Neutrophil (primary cell): ENCODE measurements at regions not wholly inside any gene's neighbourhood (a gene's known extent, or its start where the extent isn't known, plus 50 kb on each side); places are given as distances from the start of the nearest gene placed in this dataset.
"Not testable (repeated sequence)": the region's sequence is repeated elsewhere in the genome, so short reads cannot be mapped to it uniquely, and the experiment has no call there.

Source experiments
- H3K27ac ChIP-seq: fragments of 200-600 bp; sonication (generic); 2 replicates; pipeline ENCODE4 v1.5.1; 2016; ENCODE audit warnings: mild to moderate bottlenecking, moderate library complexity
- H3K27me3 ChIP-seq: fragments of 200-600 bp; sonication (generic); 2 replicates; pipeline ENCODE4 v1.6.0; 2016; ENCODE audit warnings: mild to moderate bottlenecking
- H3K36me3 ChIP-seq: fragments of 200-600 bp; sonication (generic); 2 replicates; pipeline ENCODE4 v1.5.1; 2017
- H3K4me1 ChIP-seq, 2 experiments: fragments of 200-600 bp in 1 of 2; sonication (generic) in 1 of 2; 1 replicate in 1 of 2; 2 replicates in 1 of 2; pipeline versions ENCODE4 v1.5.1 to v1.6.1; 2013 to 2016; ENCODE audit warnings: low read depth in 1 of 2, low read length in 1 of 2, mild to moderate bottlenecking in 1 of 2, moderate library complexity in 1 of 2; ENCODE audit not compliant: control insufficient read depth in 1 of 2, insufficient read depth in 1 of 2
- H3K4me3 ChIP-seq, 2 experiments: fragments of 200-600 bp in 1 of 2; sonication (generic) in 1 of 2; 1 replicate in 1 of 2; 2 replicates in 1 of 2; pipeline ENCODE4 v1.5.1; 2013 to 2016; ENCODE audit warnings: low read depth in 1 of 2, low read length in 1 of 2, mild to moderate bottlenecking in 1 of 2, moderate library complexity in 1 of 2
- H3K9me3 ChIP-seq: fragments of 200-600 bp; sonication (generic); 2 replicates; pipeline ENCODE4 v1.5.1; 2016
- TF ChIP-seq, protein P1 (sequence below): fragments of 200-600 bp; sonication (generic); IDR thresholded peaks from 2 replicates; pipeline ENCODE4 v1.5.1; 2016; ENCODE audit warnings: antibody characterized with exemption

DNA sequence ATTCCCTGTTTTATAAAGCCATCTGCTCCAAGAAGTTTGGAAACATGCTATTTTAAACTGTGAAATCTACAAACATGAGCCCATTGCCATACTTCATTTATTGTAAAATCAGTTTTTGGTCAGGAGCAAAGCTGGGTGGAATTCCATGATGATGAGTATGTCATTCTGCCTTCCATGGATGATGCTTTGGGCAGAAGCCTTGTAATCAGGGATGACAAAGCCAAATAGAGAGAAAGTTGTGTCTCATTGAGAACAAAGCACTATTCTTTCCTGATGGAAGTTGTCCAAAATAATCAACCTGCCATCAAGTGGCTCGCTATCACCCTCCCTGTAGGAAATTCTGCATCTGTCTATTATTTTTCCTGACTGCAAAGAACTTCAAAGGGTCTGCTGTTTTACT is 313.0 kb upstream of the DEFB112 start:
- TF ChIP-seq, protein P1, sequence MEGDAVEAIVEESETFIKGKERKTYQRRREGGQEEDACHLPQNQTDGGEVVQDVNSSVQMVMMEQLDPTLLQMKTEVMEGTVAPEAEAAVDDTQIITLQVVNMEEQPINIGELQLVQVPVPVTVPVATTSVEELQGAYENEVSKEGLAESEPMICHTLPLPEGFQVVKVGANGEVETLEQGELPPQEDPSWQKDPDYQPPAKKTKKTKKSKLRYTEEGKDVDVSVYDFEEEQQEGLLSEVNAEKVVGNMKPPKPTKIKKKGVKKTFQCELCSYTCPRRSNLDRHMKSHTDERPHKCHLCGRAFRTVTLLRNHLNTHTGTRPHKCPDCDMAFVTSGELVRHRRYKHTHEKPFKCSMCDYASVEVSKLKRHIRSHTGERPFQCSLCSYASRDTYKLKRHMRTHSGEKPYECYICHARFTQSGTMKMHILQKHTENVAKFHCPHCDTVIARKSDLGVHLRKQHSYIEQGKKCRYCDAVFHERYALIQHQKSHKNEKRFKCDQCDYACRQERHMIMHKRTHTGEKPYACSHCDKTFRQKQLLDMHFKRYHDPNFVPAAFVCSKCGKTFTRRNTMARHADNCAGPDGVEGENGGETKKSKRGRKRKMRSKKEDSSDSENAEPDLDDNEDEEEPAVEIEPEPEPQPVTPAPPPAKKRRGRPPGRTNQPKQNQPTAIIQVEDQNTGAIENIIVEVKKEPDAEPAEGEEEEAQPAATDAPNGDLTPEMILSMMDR, result no peak
- Histone ChIP-seq H3K27me3 (no peaks in the 10 kb centered on the region), H3K4me1 (no peaks in the 10 kb centered on the region)

DNA sequence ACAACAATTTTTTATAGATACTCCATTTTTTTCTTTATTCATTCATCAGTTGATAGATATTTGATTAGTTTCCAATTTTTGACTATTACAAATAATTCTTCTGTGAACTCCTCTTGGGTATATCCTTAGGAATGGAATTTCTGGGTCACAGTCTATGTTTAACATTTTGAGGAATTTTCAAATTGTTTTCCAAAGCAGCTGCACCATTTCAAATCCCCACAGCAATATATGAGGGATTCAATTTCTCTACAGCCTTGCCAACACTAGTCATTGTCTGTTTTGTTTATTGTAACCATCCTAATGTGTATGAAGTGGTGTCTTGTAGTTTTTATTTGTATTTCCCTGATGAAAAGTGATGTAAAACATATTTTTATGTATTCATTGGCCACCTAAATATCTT is 320.3 kb upstream of the DEFB112 start:
- Histone ChIP-seq H3K36me3 (no peaks in the 10 kb centered on the region), H3K9me3 (no peaks in the 10 kb centered on the region), H3K4me3 (no peak overlapping the region), H3K27ac (no peak overlapping the region), H3K27me3 (no peaks in the 10 kb centered on the region), H3K4me1 (no peaks in the 10 kb centered on the region)
- TF ChIP-seq, protein P1, result no peak

More for the DNA sequence above, 313.0 kb upstream of the DEFB112 start:
- Histone ChIP-seq H3K36me3 (no peaks in the 10 kb centered on the region), H3K4me3 (no peak overlapping the region), H3K9me3 (no peaks in the 10 kb centered on the region), H3K27ac (no peak overlapping the region)

DNA sequence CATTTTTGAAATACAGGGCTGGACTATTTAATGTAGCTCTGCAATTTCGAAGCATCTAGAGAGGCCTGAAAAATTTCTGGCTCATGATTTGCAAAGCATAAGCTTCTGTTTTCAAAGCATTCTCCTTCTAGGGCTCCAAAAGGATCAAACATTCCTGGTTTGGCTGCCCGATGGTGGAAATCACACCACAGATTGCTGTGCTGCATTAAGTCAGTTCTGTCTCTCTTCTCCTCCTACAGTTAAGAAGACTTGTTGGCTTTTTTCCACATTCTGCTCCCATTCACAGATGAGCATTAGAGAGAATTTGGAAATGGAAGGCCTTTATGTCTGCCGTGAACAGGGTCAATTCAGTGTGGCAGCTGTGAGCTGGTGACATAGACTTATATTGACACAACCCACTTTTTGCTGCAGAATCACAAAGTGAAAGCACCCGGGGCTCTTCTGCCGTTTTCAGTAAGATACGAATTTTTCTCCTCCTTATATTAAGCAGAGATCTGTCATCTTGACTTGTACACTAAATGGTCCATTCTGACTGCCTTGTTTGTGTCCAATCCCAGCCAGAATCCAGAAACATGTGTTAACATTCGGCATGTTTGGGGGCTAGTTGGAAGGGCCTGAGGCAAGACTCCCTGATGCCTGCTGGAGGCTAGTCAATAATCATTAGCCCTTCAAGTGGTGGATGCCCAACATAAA is 330.8 kb upstream of the DEFB112 start:
- Histone ChIP-seq H3K4me1 (no peaks in the 10 kb centered on the region), H3K36me3 (no peaks in the 10 kb centered on the region), H3K27ac (no peak overlapping the region), H3K4me3 (no peak overlapping the region), H3K27me3 (no peaks in the 10 kb centered on the region), H3K9me3 (no peaks in the 10 kb centered on the region)
- TF ChIP-seq, protein P1, result no peak

DNA sequence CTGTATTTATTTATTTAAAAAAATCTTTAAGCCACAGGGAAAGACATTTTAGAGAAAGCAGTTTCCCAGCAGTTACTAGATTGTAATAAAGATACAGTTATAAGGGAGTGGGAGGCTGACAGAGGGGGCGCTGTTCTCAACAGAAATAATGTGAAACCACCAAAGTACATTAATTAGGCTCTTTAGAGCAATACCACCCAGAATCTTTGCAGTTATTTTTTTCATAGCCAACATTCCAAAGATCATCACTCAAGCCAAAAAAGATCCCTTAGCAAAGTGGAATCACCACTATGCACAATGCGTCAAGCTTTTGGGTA is 331.3 kb upstream of the DEFB112 start:
- Histone ChIP-seq H3K27ac (no peak overlapping the region), H3K36me3 (no peaks in the 10 kb centered on the region), H3K27me3 (no peaks in the 10 kb centered on the region), H3K4me1 (no peaks in the 10 kb centered on the region), H3K9me3 (no peaks in the 10 kb centered on the region), H3K4me3 (no peak overlapping the region)
- TF ChIP-seq, protein P1, result no peak

DNA sequence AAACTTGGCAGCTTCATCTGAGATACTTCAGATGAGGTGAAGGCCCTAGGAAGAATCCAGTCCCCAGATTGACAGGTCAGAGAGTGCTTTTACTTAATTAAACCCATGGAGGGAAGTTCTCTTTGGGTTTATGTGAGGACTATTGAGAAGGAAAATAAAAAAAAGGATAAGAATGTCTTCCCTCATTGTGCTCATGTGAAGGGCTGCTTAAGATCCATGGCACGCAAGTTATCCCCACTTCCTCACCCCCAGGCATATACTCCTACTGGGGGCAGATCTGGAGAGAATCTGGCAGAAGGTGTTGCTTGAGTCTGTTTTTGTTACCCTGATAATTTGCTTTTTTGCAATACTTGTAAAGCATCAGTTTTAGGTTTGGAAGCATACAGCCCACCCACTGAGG is 322.9 kb upstream of the TFAP2D start:
- H3K27ac ChIP-seq, result no peak overlapping the region
- TF ChIP-seq, protein P1, result no peak
- H3K4me3 ChIP-seq, result no peak overlapping the region

DNA sequence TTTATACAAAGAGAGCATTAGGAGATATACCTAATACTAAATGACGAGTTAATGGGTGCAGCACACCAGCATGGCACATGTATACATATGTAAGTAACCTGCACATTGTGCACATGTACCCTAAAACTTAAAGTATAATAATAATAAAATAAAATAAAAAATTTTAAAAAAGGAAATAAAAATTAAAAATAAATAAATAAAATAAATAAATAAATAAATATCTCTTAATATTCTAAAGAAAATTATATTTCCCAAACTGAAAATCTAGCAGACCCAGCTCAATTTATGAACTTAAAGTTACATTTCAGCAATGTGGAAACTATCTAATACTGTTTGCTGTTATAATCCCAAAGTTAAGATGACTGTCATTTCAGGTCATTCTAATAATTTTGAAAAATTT is 319.2 kb upstream of the TFAP2D start:
- H3K4me3 ChIP-seq, H3K4me1 ChIP-seq, H3K9me3 ChIP-seq, H3K36me3 ChIP-seq, H3K27ac ChIP-seq, H3K27me3 ChIP-seq: not testable (repeated sequence)

More for the DNA sequence above, 322.9 kb upstream of the TFAP2D start:
- Histone ChIP-seq H3K27me3 (no peaks in the 10 kb centered on the region), H3K4me1 (no peaks in the 10 kb centered on the region), H3K9me3 (no peaks in the 10 kb centered on the region), H3K36me3 (no peaks in the 10 kb centered on the region)
